Left cardiac atrium (tissue), 4 donors: ENCODE measurements at regions not wholly inside any gene's neighbourhood (a gene's known extent, or its start where the extent isn't known, plus 50 kb on each side); places are given as distances from the start of the nearest gene placed in this dataset.
"Not testable (repeated sequence)": the region's sequence is repeated elsewhere in the genome, so short reads cannot be mapped to it uniquely, and the experiment has no call there.

Source experiments
- ATAC-seq, 2 donors: fragments of 200-7000 bp; cut with Tn5 transposase; one replicate each; pipeline ENCODE4 v1.9.1; 2020; ENCODE audit warnings: mild to moderate bottlenecking in 2 of 2, moderate library complexity in 2 of 2
- DNase-seq: peaks from one replicate; pipeline ENCODE4 v3.0.0-alpha.2; 2020
- intact Hi-C, 2 donors: fragments of 100-400 bp; cut with DNase I; formaldehyde crosslinking; loops; one replicate each; pipeline versions ENCODE4 v1.14.1 to v1.15.1; 2022 to 2023
- donor health status: DM: no; HTN: yes; CAD: no.
- donor health status: DM: no; HTN: yes; CAD: no; lungs with severe emphysema.
- donor health status: DM: yes; HTN: yes; CAD: no.
- donor health status: Dilated cardiomyopathy.

GRCh38 chr6:110539277-110540019 is 63.0 kb upstream of the SLC22A16 start:
- DNase-seq, intact Hi-C loops, ATAC-seq: not testable (repeated sequence)

- intact Hi-C loops: no loop called here
- DNase-seq (no peak), ATAC-seq (no peak)
These were observed 62.2 kb upstream of the SLC22A16 start for GRCh38 chr6:110538416-110539160.

DNA sequence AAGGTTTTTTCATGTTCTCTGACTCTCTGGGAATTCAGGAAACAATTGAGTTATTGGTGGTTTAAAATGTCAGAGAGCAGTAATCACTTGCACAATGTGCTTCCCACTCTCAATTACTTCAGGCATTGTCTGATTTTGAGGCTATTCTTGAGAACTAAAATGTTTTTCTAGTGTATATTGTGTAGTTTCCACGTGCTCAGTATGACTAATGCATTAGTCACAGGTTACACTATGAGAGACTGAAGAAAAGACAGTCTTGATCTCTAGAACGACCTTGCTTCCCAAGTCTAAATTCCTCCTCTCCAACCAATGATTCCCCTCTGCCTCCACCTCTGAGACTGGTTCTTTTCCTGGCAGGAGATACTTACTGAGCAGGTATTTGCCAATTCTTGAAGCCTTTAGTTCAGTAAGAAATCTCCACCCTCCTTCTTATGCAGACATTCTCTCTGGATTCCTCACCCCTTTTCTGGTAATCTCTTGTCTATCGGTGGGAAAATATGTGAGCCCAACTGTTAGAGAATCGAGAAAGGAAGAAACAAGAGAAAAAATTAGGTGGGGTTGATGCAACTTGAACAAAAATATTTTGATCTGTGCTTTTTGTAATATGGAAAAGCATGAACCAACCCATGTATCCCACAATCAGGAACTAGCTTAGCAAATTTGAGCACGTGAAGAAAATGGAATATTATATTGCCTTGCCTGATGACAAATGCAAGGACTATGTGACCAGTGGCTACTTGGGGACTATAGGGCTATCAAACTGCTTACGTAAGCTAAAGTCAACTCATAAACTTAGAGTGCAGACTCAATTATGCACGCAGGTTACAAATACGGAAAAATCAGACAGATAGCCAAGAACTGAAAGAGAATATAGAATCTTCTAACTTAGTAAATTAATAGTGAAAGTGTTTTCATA is 61.1 kb upstream of the SLC22A16 start:
- ATAC-seq (peak in 1 of 2 donors; percentile 91), DNase-seq (no peak)
- intact Hi-C loops: no loop called here

GRCh38 chr6:110534731-110535492 is 58.5 kb upstream of the SLC22A16 start:
- intact Hi-C loops: no loop called here
- DNase-seq (peak; percentile 48), ATAC-seq (peak in 1 of 2 donors; percentile 59)

DNA sequence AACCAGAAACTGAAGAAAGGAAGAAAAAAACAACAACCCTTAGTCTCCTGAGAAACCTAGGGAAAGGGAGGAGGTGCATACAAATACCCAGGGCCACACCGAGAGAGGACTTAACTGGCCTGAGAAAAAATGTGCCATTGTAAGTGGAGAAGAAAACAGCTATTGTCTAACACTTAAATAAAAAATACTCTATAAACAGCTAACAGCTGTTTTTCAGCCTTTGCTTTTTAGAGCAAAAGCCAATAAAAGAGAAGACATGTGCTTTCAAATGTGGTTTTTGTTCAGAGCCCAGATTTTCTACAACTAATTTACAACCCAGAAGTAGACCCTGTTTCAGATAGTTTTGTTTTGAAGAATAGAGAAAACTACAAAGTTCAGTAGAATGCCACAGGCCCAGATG is 56.0 kb upstream of the SLC22A16 start:
- no peak for ATAC-seq
- intact Hi-C loops: no loop called here
- no peak for DNase-seq

DNA sequence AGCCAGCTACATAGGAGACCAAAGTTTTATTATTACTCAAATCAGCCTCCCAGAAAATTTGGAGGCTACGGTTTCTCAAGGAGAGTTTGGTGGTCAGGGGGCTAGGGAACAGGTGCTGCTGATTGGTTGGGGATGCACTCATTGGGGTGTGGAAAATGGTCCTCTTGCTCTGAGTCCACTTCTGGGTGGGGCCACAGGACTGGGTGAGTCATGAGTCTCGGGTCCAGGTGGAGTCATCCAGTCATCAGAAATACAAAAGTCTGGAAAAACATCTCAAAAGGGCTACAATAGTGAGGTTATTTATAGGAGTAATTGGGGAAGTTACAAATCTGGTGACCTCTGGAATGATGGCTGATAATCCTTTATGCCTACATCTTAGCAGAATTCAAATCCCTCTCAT is 54.3 kb upstream of the SLC22A16 start:
- intact Hi-C loops: no loop called here
- ATAC-seq: no peak

GRCh38 chr6:110529907-110530306 is 53.5 kb upstream of the SLC22A16 start:
- intact Hi-C loops: loop anchor here (2.0 to 5.0 kb wide), 4 partner anchors 152 to 421 kb away; no protein-coding TSS in a partner anchor
- ATAC-seq (no peak), DNase-seq (no peak)

More for the DNA sequence above, 54.3 kb upstream of the SLC22A16 start:
- no peak for DNase-seq

GRCh38 chr6:110529355-110529754 is 52.9 kb upstream of the SLC22A16 start:
- intact Hi-C loops: loop anchor here (2.0 to 5.0 kb wide), 4 partner anchors 153 to 421 kb away; no protein-coding TSS in a partner anchor
- peak in 1 of 2 donors; percentile 26 for ATAC-seq
- no peak for DNase-seq

DNA sequence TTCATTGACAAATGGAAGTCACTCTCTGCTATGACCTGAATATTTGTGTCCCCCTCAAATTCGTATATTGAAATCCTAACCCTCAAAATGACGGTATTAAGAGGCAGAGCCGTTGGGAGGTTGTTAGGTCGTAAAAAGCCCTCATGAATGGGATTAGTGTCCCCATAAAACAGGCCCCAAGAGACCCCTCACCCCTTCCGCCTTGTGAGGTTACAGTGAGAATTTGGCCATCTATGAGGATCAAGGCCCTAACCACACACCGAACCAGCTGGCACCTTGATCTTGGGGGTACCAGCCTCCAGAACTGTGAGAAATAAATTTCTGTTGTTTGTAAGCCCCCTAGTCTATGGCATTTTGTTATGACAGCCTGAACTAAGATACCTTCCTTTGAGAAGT is 52.5 kb upstream of the SLC22A16 start:
- intact Hi-C loops: loop anchor here (2.0 to 5.0 kb wide), 4 partner anchors 153 to 422 kb away; no protein-coding TSS in a partner anchor
- DNase-seq: no peak
- no peak for ATAC-seq

DNA sequence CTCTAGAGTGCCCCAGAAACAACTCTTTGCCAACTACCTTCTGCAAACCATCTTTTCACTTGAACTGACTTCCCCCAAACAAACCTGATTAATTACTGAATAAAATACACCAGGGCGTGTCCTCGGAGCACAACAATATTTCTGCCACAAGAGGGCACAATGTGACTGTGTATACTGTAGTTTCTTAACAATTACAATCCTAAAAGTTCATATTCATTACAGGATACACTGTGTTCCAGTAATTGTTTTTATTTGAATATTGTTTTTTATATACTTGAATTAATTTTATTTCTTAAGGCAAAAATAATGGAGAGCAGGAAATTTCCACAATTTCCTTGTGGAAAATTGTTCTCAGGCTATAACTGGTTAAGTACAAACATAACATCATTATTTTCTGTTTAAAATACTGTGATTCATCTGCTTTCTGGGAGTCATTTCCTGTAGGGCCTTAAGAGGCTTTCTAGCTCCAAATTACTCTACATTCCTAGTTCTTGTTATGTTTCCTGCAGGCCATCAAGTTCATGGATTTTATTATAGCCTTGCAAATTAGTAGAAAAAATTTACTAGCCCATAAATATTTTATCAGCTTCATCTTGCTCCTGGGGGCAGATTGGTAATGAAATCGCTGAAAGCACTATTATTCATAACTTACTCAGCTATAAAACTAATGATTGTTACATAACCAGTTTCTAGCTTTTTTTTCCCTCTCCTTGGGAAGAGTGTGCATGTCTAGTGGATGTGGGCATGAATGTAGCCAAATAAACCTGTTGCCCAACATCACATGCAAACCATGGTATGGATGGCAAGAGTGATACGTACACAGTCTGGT is 51.9 kb upstream of the SLC22A16 start:
- intact Hi-C loops: loop anchor here (2.0 to 5.0 kb wide), 4 partner anchors 154 to 422 kb away; no protein-coding TSS in a partner anchor
- DNase-seq: no peak
- peak; percentile 83 to 88 for ATAC-seq

DNA sequence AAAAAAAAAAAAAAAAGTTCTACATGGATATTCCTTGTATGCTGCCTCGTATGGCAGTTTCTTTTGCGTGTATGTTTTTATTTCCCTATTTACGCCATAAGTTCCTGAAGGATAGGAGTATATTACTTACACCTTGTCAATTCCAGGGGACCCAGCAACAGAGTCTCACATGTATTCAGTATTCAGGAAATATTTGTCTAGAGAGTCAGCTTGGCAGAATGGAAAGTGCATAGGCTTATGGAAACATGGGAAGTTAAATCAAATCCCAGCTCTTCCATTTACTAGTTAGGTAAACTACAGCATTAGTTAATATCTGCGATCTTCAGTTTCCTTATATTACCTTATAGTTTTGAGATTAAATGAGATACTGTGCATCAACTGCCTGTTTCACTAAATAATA is 51.1 kb upstream of the SLC22A16 start:
- DNase-seq (no peak), ATAC-seq (no peak)
- intact Hi-C loops: loop anchor here (5.0 kb wide), 3 partner anchors 155 to 420 kb away; no protein-coding TSS in a partner anchor

GRCh38 chr6:110526726-110527125 is 50.3 kb upstream of the SLC22A16 start:
- no peak for ATAC-seq
- intact Hi-C loops: loop anchor here (5.0 kb wide), 3 partner anchors 156 to 421 kb away; no protein-coding TSS in a partner anchor

More at GRCh38 chr6:110526726-110527125, 50.3 kb upstream of the SLC22A16 start:
- no peak for DNase-seq
